Activated T-helper 1 cell treated with Interleukin-2 at 50 U/mL for 16 hours (primary cell): ENCODE measurements at regions not wholly inside any gene's neighbourhood (a gene's known extent, or its start where the extent isn't known, plus 50 kb on each side); places are given as distances from the start of the nearest gene placed in this dataset.
"Not testable (repeated sequence)": the region's sequence is repeated elsewhere in the genome, so short reads cannot be mapped to it uniquely, and the experiment has no call there.

ENCODE experiments used
- DNase-seq: peaks from one replicate; pipeline ENCODE4 v3.0.0-alpha.2; 2020; ENCODE audit warnings: low read depth

DNA sequence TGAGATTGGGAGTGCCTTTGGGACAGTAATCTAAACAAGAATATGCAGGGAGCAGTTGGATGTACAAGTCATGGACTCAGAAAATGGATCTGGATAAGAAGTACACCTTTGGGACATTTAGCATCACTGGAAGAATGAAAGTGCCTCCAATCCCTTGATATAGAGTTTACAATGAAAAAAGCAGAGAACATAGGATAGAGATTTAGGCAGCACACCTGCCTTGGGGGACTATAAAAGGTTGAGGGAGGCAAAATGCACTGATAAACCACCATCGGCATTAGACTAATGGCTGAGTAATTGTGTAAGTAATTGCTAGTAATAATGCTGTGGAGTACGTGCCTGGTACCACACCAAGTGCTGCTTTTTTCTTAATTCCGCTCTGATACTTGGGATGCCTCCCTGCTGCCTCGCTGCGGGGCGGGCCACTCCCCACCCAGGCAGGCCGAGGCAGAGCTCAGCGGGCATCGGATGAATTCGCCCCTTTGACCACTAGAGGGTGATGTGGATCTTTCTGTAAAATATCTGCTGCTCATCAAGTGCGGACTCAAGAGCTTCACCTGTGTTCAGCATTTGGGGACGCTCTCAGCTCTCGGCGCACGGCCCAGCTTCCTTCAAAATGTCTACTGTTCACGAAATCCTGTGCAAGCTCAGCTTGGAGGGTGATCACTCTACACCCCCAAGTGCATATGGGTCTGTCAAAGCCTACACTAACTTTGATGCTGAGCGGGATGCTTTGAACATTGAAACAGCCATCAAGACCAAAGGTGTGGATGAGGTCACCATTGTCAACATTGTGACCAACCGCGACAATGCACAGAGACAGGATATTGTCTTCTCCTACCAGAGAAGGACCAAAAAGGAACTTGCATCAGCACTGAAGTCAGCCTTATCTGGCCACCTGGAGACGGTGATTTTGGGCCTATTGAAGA lies 99.9 kb downstream of the ANKRD18B start:
- DNase-seq: peak; percentile 47

DNA sequence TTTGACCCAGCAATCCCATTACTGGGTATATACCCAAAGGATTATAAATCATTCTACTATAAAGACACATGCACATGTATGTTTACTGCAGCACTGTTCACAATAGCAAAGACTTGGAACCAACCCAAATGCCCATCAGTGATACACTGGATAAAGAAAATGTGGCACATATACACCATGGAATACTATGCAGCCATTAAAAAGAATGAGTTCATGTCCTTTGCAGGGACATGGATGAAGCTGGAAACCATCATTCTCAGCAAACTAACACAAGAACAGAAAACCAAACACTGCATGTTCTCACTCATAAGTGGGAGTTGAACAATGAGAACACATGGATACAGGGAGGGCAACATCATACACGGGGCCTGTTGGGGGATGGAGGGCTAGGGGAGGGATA lies 104.3 kb downstream of the ANKRD18B start:
- not testable (repeated sequence) for DNase-seq

DNA sequence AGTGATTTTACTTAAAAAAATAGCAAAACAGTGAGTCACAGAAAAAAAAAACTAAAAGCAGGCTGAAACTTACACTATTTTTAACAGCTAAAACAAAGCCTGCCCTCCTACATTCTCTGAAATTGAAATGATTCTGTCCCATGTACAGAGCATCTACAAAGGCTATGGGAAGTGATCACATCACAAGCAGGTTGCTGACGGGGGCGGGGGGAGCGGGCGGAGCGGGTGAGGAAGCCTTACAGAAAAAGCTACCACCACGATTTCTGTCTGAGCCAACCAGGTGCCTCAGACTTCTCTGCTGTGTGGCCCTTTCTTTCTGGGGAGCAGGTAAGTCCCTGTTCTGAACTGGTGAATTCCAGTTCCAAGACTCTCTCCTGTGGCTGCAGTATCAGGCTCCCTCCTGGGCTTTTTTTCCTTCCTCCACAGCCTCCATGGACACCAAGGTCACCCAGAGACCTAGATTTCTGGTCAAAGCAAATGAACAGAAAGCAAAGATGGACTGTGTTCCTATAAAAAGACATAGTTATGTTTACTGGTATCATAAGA lies 104.9 kb downstream of the ANKRD18B start:
- DNase-seq: no peak

DNA sequence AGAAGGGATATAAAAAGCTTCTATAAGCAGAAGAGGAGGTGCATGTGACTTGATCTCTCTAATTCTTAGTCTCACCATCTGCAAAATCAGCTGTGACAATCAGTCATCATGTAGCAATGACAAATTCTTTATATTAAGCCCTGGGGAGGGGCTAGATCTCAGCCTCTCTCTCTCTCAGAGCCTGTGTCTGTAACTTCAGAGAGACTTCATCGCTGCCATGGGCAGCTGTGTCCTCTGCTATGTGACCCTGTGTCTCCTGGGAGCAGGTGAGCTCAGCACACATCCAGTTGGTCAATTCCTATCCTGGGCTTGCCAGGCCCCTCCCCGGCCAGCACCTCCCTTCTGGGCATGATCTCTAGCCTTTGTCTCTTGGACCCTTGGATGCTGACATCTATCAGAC lies 109.6 kb downstream of the ANKRD18B start:
- DNase-seq: no peak

DNA sequence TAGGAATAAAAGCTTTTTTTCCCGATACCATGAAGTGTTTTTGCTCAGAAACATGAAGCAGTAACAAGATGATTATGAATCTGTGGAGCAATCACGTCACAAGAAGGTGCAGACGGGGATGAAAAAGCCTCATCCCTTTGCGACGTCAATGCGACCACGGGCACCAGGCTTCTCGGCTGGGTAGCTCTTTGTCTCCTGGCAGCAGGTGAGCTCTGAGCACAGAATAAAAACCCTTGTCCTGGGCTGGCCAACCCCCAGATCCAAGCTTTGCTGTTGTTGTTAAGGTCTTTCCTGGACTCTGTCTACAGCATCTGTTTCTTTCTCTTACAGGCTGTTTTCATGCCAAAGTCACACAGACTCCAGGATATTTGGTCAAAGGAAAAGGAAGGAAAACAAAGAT lies 113.8 kb downstream of the ANKRD18B start:
- no peak for DNase-seq

DNA sequence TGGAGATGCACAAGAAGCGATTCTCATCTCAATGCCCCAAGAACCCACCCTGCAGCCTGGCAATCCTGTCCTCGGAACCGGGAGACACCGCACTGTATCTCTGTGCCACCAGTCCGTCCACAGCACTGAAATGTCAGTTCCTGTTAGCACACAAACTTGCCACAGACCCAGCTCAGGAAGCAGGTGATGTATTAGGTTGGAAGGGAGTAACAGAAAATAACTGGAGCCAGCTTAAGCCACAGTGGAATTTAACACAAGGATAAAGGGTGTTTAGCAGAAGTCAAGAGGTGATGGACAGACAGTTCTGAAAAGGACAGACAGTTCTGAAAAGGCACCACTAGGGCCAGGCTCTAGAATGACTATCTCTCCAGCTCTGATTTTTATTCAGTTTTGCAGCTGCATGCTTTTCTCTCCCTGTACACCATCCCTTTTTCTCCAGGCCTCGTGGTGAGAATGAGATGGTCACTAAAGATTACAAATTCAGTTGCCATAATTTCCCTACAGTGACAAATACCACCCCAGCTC lies 114.4 kb downstream of the ANKRD18B start:
- no peak for DNase-seq

DNA sequence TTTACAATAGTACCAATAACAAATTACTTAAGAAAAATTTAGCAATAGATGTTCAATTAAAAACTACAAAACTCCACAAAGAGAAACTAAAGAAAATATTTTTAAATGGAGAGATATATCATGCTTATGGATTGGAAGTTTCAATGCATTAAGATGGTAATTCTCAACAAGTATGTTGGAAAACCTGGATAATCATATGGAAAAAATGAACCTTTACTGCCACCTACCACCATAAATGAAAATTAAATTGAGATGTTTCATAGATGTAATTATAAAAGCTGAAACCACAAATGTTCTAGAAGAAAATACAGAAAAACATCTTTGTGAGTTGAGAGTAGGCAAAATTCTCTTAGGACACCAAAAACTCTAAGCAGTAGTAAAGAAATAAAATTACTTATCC lies 121.7 kb downstream of the ANKRD18B start:
- no peak for DNase-seq

DNA sequence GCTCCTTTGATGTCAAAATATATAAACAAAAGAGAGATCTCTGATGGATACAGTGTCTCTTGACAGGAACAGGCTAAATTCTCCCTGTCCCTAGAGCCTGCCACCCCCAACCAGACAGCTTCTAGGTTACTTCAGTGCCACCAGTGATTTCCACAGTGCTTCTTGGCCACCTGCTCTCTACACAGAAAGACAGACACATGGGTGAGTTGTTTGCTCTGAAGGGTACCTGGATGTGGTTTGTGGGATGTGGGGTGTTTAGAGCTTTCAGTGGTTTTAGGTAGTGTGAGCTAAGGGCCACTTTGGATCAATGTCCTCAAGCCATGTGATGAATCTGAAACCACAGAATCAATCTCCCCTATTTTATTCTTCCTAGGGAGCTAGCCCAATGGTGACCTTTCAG lies 125.4 kb downstream of the ANKRD18B start:
- no peak for DNase-seq

DNA sequence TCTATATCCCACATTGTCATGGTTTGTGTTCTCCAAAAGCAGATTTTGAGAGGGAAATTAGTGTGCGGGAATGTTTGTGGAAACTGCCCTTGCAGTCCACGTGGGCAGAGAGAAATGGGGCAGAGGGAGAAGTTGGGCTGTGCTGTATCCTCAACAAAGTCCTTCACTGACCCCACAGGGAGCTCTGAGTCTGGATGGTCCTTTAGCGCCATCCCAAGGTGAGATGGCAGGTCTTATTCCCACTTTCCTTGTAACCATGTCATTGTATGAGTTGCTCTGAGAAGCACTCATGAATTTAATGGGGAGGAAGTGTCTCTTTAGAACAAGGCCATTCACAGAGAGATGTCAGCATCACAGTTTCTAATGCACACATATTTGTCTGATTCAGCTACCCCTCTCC lies 127.1 kb downstream of the ANKRD18B start:
- no peak for DNase-seq

DNA sequence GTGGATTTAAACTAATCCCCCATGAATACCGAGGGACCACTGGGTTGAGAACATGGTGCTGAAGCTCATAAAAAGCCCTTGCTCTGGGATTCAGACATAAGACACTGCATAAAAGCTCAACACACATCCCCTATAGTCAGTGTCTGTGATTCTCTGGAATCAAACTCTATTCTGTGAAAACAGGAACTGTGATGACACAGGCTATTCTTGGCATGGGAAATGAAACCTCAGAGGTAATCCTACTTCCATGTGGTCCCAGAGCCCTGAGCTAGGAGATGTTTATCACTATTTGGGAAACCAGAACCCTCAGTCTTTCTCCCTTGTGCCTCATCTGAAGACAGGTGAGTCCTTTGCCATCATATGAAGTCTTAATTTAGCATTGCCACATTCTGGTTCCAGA lies 135.4 kb upstream of the PRSS3 start:
- DNase-seq: no peak

DNA sequence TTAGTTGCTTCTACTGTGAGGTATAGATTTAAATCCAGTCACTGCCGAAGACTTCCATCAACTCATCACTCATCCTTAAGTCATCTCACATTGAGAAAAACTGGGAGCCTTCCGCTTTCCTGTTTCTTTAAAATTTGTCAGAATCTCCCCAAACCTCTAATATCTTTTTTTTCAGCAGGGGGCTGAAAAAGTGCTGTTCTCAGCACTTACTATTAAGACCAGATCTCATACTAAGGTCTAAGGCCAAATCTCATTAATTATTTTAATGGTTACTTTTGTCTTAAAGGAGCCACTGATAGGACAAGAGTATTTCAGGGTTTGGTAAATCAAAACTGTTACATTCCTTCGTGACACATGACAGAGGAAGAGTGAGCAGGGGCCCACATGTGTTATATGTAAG lies 134.6 kb upstream of the PRSS3 start:
- no peak for DNase-seq

DNA sequence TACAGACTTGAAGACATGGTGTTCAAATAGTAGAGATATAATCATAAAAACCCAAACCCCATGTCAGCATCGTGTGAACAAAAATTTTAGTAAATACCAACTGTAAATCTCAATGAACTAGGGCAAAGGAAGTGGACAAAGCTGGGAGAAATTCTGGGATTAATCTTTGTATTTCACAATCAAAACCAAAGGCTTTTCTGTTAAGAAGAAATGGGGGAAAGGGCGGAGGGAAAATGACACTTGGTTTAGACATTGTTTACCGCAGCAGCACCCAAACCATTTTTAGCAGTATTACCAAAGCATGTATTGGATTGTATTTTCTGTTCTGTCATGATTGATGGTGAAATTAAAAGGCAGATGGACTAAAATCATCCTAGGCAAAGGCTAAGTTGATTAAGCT lies 134.2 kb upstream of the PRSS3 start:
- no peak for DNase-seq

DNA sequence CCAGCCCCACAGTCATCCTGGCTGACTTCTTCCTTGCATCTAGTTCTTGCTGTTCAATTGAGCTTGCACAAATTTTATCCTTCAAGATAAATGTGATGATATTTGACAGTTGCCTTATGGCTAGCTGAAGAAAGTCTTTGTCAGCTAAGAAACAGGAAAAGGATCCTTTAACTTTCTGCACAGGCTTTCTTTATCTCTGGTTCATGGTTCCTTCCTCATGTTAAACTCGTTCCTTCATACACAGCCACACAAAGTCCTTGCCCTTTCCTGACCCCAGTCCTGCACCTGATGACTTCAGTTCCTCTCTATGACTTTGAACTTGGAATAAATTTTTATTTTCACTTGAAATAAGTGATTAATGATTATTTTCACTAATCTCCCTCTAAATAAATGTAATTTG lies 132.5 kb upstream of the PRSS3 start:
- no peak for DNase-seq

DNA sequence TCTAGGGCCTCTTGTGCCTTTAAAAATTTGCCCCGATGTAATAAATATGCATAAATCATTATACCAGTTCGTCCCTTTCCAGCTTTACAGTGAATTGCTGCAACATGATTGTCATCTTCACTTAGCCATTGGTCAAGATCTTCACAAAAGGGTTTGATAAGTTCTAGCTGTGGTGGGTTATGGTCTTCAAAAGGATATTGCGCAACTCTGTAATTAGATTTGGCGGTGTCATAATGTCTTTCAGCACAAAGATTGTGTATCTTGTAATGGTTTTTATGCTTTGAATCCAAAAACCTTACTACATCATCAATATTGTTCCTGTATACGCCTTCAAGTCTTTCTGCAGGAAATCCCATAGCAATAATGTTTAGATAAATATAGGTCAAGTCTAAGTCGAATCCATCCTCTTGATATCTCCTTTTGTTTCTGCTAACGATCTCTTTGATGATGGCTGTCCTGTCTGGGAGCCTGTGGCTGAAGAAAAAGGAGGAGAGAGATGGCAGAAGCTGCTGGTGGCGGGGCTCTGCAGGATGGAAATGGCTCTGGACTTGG lies 119.1 kb upstream of the PRSS3 start:
- not testable (repeated sequence) for DNase-seq

DNA sequence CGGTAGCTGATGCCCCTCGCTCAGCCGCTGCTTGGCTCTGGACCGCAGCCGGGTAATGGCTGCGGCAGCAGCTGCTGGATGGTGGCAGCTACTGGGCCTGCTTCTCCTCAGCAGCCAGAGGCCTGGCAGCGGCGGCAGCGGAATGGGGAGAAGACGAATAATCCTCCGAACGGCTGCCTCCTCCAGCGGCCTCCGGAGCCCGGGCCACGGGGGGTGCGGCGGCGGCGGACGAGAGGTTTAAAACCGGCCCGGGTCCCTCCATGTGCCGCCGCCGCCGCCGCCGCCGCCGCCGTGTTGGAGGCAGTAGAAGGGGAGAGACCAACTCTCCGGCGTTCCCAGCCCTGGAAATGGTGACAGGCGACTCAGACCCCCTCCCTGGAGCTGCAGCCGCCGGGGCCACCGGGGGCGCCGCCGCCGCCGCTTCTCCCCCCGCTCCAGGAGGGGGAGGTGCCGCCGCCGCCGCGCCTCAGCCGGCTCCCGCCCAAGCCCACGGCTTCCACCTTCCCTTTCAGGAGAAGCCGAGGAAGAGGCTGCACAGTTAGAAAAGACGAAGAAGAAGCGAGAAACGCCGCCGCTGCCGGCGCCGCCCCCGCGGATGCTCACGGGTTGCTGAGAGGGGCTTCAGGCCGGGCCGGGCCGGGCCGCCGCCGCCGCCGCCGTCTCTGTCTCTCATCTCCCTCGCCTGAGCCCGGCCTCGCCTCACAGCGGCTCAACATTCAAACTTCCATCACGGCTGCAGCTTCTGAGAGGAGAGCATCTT lies 118.4 kb upstream of the PRSS3 start:
- DNase-seq: peak; percentile 7

DNA sequence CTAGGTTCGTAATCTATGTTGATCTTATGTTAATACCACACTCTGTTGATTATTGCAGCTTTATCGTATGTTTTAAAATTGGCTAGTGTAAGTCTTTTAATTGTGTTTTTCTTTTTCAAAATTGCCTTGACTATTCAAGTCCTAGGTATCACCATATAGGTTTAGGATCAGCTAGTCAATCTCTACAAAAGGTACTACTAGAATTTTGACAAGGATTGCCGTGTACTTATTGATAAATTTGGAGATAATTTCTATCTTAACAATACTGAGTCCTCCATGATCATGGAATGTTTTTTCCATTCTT lies 117.9 kb upstream of the PRSS3 start:
- no peak for DNase-seq

DNA sequence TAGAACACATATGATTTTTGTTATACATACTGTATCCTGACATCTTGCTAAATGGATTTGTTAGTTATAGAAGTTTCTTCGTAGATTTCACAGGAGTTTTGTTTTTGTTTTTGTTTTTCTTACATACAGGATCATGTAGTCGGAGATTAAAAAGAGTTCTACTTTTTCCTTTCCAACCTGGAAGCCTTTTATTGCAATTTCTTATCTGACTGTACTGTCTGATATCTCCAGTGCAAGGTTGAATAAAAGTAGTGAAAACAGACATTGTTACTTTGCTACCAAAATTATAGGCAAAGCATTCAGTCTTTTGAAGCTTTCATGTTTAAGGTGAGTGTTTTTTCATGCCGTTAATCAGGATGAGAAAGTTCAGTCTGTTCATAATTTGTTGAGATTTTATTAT lies 117.4 kb upstream of the PRSS3 start:
- no peak for DNase-seq

DNA sequence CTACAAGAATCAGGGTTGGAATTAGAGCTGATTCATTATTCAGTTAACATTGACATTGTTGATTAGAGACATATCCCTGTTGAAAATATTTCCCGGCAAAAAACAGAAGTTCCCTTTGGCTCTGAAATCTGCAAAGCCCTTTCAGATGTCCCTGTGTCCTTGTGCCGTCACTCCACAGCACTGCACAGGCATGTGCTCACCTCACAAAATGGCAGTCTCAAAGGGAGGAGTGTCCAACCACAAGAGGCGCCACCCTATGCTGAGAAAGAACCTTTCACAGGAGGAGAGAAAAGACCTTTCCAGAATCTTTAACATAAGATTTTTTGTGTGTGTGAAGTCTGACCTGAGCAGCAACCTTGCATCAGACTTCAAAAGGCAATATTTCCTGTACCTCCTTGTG lies 112.8 kb upstream of the PRSS3 start:
- no peak for DNase-seq

DNA sequence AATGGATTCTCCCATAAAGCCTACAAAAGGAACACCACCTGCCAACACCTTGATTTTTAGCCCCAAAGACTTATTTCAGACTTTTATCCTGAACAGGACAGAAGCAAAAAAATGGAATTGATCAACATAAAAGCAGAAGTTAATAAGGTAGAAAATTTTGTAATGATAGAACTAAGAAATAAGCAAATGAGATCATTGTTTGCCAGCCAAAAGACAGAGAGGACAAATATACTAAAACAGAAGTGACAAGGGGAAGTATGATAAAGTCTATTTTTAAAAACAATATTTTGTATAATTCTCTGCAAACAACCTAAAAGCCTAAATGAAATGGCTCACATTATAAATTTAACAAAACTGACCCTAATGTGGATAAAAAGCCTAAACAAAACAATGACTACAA lies 110.5 kb upstream of the PRSS3 start:
- no peak for DNase-seq

DNA sequence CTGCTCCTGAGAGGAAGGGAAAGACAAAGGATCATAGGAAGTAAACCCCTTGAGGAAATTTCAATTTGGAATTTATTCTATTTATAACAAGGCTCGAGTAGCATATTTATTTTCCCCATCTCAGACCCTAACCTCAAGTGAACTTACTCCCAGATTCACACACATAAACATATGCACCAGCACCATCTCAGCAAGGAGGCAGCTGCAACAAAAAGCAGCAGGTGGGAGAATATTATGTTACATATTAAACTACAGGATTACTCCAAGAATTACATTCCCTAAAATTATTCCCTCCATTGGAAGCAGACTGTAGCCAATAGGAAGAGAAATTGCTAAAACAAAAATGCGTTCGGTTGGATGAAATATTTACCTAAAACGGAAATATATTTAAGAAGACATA lies 108.4 kb upstream of the PRSS3 start:
- no peak for DNase-seq

DNA sequence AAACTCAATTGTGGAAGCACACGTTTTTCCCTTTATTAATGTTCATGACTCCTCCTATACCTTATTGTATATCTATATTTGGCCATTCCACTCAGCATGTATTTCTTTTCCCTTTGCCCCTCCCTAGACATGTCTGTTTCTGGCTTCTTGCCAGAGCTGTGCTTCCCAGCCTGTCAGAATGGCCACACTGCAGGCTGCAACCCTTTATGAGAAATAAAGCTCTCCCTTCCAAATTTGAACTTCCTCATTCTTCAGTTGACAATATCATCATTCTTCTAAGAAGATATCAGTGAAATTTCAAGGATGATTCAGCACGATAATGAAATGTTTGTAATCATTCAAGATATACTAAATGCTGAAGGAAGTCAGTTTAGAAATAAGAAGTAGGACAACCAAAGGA lies 107.6 kb upstream of the PRSS3 start:
- no peak for DNase-seq

DNA sequence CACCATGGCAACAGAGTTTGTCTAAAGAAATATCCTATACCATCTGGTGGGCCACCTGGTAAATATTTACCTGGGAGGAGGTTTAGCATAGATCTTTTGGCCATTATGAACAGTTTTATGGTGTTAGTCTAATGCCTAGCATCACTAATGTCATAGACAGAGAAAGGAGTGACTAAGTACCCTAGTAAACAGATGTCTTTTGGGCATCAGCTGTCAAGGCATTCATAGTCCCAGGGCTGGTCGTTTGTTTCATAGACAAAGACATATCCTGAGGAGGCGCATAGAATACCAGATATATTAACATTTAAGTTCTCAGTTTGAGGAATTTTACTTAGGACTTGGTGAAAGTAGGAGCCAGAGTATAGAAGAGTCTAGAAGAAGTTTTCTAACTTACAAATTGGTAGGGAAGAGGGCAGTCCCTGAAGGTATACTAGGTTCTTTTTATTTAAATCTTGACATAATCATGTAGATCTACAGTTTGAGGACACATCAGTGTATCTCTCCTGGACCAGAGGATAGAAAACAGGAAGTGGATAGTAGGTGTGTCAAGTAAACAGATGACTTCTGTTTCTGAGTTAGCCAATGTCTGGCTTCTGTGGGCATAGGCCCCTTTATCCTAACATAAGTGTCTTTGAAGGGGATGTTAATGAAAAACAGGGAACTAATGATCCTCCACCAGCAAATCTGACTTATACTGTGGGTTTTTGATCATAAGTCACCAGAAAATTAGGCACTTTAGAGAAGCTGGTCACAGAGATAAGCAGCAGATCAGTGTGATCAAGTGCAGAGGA lies 105.0 kb upstream of the PRSS3 start:
- no peak for DNase-seq
